ENCODE measurements at regions not wholly inside any gene's neighbourhood (a gene's known extent, or its start where the extent isn't known, plus 50 kb on each side); places are given as distances from the start of the nearest gene placed in this dataset.

DNA sequence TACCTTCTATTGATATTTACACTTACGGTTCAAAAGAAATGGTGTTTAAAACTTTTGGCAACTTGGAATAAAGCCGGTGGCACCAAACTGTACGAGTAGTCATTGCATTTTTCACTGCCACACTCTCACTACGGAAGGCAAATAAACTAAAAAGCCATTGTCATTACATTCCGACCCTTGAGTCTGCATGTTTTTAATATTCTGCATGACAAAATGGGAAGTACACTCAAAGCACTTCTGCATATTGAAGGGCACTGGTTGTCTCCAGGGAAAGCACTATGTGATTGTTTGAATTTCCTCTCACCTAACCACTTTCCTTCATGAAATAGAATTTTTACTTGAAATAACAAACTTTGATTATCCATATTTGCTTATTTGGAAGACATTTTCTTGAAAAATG lies 426.3 kb downstream of the CETN3 start:
- TF ChIP-seq, protein P1, sequence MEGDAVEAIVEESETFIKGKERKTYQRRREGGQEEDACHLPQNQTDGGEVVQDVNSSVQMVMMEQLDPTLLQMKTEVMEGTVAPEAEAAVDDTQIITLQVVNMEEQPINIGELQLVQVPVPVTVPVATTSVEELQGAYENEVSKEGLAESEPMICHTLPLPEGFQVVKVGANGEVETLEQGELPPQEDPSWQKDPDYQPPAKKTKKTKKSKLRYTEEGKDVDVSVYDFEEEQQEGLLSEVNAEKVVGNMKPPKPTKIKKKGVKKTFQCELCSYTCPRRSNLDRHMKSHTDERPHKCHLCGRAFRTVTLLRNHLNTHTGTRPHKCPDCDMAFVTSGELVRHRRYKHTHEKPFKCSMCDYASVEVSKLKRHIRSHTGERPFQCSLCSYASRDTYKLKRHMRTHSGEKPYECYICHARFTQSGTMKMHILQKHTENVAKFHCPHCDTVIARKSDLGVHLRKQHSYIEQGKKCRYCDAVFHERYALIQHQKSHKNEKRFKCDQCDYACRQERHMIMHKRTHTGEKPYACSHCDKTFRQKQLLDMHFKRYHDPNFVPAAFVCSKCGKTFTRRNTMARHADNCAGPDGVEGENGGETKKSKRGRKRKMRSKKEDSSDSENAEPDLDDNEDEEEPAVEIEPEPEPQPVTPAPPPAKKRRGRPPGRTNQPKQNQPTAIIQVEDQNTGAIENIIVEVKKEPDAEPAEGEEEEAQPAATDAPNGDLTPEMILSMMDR (IDR thresholded peaks at IDR 0.05; ENCODE audit: poor library complexity, severe bottlenecking) = no peak
- TF ChIP-seq, protein P2, sequence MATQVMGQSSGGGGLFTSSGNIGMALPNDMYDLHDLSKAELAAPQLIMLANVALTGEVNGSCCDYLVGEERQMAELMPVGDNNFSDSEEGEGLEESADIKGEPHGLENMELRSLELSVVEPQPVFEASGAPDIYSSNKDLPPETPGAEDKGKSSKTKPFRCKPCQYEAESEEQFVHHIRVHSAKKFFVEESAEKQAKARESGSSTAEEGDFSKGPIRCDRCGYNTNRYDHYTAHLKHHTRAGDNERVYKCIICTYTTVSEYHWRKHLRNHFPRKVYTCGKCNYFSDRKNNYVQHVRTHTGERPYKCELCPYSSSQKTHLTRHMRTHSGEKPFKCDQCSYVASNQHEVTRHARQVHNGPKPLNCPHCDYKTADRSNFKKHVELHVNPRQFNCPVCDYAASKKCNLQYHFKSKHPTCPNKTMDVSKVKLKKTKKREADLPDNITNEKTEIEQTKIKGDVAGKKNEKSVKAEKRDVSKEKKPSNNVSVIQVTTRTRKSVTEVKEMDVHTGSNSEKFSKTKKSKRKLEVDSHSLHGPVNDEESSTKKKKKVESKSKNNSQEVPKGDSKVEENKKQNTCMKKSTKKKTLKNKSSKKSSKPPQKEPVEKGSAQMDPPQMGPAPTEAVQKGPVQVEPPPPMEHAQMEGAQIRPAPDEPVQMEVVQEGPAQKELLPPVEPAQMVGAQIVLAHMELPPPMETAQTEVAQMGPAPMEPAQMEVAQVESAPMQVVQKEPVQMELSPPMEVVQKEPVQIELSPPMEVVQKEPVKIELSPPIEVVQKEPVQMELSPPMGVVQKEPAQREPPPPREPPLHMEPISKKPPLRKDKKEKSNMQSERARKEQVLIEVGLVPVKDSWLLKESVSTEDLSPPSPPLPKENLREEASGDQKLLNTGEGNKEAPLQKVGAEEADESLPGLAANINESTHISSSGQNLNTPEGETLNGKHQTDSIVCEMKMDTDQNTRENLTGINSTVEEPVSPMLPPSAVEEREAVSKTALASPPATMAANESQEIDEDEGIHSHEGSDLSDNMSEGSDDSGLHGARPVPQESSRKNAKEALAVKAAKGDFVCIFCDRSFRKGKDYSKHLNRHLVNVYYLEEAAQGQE (IDR thresholded peaks at IDR 0.05; ENCODE audit: borderline replicate concordance) = no peak

All from neural cell (in vitro differentiated cells).